GM12875 (cell line): ENCODE measurements at regions not wholly inside any gene's neighbourhood (a gene's known extent, or its start where the extent isn't known, plus 50 kb on each side); places are given as distances from the start of the nearest gene placed in this dataset.

Experiments
- H3K4me3 ChIP-seq: one replicate; pipeline ENCODE4 v1.5.1; 2011; ENCODE audit warnings: low read depth, low read length, control low read depth
- TF ChIP-seq, protein P1 (sequence below): IDR thresholded peaks from 2 replicates; pipeline ENCODE4 v1.5.1; 2011; ENCODE audit warnings: low read depth, mild to moderate bottlenecking, control low read depth, inconsistent platforms, low read length, moderate library complexity, borderline replicate concordance; ENCODE audit not compliant: insufficient read depth

DNA sequence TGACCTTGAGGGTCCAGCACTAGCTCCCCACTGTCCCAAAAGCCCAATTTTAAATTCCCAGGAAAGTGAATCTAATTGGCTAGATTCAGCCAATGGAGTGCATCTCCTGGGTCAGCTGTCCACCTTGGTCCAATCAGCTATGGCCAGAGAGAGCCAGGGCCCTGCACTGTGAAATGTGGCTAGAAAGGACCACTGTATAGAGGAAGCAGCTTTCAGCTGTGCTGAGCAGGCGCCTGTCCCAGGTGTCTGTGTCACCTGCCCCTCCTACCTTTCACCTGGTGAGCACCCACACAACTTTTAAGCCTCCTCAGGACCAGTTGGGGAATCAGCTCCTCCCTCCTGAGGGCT, 186.2 kb downstream of the DRD1 start:
- no peak overlapping the region for H3K4me3 ChIP-seq
- TF ChIP-seq, protein P1, sequence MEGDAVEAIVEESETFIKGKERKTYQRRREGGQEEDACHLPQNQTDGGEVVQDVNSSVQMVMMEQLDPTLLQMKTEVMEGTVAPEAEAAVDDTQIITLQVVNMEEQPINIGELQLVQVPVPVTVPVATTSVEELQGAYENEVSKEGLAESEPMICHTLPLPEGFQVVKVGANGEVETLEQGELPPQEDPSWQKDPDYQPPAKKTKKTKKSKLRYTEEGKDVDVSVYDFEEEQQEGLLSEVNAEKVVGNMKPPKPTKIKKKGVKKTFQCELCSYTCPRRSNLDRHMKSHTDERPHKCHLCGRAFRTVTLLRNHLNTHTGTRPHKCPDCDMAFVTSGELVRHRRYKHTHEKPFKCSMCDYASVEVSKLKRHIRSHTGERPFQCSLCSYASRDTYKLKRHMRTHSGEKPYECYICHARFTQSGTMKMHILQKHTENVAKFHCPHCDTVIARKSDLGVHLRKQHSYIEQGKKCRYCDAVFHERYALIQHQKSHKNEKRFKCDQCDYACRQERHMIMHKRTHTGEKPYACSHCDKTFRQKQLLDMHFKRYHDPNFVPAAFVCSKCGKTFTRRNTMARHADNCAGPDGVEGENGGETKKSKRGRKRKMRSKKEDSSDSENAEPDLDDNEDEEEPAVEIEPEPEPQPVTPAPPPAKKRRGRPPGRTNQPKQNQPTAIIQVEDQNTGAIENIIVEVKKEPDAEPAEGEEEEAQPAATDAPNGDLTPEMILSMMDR: no peak

DNA sequence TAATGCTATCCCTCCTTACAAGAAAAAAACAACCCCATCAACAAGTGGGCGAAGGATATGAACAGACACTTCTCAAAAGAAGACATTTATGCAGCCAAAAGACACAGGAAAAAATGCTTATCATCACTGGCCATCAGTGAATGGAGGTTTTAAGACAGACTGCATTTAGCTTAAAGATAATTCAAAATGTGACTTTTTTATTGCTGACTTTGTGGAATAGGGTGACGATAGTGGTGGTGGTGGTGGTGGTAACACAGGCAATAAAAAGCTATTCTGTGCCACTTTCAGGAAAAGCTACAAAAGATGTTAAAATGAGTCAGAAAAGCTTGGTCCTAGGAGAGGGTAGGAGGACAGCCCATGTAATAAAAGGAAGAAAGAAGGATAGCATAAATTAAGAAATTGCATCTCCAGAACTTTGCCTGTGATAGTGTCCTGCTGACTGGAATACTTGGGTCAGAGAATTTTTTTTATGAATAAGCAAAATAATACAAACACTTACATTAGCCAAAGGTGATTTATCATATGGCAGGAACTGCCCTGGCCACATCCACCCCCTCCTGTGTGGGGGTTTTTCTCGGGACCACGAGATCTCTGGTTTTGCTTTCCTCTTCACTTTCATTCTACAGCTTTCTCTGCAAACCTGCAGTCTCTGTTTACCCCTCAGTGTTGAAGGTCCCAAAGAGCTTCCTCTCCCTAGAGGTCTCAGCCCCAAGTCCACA, 186.7 kb downstream of the DRD1 start:
- no peak overlapping the region for H3K4me3 ChIP-seq
- TF ChIP-seq, protein P1: no peak

DNA sequence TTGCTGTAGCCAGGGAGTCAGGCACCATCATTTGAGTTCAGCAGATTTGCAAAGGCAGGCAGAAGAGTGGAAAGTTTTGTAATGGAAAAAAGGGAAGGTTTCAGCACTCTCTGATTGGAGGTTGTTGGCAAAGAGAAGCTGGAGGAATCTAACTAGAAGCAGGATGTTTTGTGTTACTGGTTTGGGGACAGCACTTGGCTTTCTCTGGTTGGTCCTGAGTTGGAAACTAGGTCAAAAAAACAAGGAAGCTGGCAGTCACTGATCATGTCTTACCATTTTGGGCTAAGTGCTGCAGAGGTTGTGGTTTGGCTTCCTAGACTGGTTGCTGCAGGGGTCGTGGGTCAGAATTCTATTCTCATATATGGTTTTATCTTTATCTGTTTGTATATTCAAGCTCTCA, 189.8 kb downstream of the DRD1 start:
- no peak overlapping the region for H3K4me3 ChIP-seq
- TF ChIP-seq, protein P1: no peak

DNA sequence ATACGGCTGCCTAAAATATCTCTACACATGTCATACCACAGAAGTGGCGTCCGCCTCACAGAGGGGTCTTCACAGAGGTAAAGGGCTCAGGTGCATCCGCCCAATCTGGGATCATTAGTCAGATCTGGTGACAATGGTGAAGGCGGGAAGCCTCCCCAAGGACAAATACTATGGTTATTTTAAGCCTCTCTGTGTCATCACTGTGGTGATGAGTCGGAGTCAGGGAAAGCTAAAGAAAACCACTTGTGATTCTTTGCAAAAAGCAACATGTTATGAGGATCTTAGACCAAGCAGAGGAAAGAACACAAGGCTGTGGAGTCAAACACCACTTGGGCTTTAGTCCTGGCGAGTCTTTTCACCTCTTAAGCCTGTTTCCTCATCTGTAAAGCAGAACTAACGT, 190.4 kb downstream of the DRD1 start:
- TF ChIP-seq, protein P1: no peak
- no peak overlapping the region for H3K4me3 ChIP-seq

DNA sequence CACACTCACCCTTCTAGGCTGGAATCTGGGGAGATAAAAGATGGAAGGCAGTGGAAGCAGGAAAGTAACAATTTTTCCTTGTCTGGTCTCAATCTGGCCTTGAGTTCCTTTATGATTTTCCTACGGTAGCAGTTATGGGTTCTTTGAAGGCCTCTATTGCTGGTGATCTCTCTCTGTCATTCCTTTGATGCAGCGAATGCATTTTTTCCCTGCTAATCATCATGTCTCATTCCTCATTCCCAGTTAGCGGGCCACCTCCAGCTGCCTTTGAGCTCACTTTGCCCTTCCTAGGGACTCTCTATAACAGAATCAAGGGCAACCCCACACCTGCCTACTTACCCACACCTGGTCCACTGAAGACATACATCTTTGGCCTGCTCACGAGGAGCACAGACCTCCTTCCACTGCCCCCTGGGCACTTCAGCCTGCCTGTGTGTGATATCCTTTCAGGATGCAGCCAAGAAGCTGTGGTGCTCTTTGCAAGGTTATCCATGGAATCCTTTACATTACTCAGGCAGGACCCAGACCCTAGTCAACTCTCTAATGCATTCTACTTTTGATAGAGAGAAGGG, 191.7 kb downstream of the DRD1 start:
- H3K4me3 ChIP-seq: no peak overlapping the region
- TF ChIP-seq, protein P1: no peak

DNA sequence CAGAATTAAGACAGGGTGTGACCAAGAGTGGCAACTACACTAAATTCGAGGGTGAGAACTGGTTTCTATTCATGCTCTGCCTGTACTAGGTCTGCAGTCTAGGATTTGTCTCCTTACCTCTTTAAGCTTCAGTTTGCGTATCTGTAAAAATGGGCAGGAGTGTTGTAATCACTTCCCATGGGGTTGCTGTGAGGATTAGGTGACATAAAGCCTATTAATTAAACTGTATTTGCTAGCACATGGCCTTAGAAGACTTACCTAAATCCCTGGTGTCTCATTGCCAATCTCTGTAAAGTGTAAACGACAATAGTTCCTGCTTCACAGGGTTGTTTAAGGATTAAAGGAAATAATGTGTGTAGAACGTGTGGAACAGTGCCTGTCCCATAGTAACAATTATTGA, 193.6 kb downstream of the DRD1 start:
- TF ChIP-seq, protein P1: no peak
- no peak overlapping the region for H3K4me3 ChIP-seq

DNA sequence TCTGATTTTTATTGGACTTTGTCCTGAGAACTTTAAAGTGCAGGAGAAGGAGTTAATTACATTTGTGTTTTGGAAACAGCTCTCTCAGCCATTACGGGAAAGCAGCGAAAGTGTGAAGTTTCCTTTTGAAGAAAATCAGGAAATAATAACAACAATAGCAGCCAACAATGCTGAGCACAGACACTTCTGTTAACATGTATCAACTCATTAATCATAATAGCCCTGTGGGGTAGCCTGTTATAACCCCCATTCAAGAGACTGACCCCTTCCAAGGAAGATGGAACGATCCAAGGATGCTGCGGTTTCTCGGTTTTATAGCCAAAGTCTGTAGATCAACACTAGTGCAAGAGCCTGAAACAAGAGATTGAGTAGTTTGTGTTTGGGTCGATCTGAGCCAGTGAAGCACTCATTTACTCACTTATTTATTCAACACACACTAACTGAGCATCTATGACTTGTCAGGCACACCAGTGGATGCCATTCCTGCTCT, 195.5 kb downstream of the DRD1 start:
- no peak overlapping the region for H3K4me3 ChIP-seq
- TF ChIP-seq, protein P1: no peak
